Cardiac fibroblast (primary cell): ENCODE measurements at regions not wholly inside any gene's neighbourhood (a gene's known extent, or its start where the extent isn't known, plus 50 kb on each side); places are given as distances from the start of the nearest gene placed in this dataset.

Experiments
- DNase-seq, 2 donors: peaks; one replicate each; pipeline versions ENCODE4 v3.0.0 to v3.0.0-alpha.2; 2010; ENCODE audit warnings: low read depth in 2 of 2
- H3K4me3 ChIP-seq, 2 donors: replicated peaks in 1 of 2; 1 replicate in 1 of 2; 2 replicates in 1 of 2; pipeline ENCODE4 v1.5.1; 2011; ENCODE audit warnings: low read depth in 2 of 2, low read length in 2 of 2, mild to moderate bottlenecking in 2 of 2, moderate library complexity in 1 of 2
- TF ChIP-seq, protein P1 (sequence below): IDR thresholded peaks from one replicate; pipeline ENCODE4 v1.5.1; 2011; ENCODE audit warnings: low read depth, mild to moderate bottlenecking, low read length, inconsistent platforms

DNA sequence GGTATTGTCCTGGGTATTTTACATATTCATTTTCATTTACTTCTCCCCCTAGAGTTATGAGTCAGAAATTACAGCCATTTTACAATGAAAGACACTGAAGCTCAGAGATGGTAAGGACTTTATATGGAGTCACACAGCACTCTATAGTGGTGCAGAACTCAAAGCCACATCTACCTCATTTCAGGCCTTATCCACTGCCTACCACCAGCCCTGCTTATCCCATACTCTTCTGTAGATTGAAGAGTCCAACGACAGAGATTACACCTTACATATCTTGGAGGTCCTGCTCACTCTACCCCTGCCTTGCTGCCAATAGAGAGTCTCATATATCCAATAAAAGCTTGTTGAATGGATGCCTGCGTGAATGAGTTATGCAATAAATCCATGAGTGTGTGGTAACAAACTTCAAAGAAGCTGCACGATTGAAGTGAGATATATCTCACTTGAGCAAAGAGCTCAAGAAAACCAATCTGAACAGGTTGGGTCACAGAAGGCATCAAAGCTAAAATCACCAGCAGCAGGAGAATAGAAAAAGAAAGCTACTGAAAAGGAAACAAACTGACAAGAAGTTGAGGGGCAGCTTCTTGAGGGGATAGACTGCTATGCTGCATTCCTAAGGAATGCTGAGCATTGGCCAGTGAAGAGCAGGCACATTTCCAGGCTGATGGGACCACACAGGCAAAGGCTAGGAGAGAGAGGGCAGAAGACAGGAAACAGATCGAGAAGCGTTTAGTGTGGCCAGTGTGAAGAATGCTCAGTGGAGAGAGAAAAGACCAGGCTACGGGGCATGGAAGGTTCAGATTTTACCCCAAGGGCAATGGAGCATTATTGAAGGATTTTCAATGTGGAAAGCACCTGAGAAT, 585.6 kb downstream of the DHX35 start:
- H3K4me3 ChIP-seq: no peak overlapping the region
- DNase-seq: no peak
- TF ChIP-seq, protein P1, sequence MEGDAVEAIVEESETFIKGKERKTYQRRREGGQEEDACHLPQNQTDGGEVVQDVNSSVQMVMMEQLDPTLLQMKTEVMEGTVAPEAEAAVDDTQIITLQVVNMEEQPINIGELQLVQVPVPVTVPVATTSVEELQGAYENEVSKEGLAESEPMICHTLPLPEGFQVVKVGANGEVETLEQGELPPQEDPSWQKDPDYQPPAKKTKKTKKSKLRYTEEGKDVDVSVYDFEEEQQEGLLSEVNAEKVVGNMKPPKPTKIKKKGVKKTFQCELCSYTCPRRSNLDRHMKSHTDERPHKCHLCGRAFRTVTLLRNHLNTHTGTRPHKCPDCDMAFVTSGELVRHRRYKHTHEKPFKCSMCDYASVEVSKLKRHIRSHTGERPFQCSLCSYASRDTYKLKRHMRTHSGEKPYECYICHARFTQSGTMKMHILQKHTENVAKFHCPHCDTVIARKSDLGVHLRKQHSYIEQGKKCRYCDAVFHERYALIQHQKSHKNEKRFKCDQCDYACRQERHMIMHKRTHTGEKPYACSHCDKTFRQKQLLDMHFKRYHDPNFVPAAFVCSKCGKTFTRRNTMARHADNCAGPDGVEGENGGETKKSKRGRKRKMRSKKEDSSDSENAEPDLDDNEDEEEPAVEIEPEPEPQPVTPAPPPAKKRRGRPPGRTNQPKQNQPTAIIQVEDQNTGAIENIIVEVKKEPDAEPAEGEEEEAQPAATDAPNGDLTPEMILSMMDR: no peak

DNA sequence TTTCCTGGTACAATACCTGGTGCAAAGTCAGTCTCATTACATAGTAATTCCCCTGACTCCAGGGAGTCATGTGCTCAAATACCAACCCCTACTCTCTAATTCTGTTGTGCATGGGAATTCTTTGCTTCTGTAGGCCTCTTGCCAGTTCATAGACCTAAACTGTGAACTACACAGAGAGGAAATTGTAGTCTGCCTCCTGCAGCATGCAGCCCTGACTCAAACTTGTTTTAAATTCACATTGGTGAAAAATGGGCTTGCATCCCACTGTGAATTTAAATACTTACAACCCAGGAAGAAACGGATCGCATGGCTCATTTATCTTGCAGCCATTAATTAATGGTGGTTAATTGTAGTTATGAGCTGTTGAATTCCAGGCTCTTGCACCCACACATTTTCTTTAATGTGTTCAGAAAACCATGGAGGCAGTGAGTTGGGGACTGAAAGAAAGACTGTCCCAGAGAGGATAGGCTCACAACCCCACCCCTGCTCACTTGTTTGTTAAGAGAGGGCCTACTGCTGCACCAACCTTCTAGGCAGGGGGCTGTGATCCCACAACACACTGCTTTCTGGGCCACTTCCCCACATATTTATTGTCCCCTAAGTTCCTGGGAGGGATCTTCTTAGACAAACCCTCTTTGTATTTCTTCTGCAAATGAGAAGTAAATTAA, 579.1 kb downstream of the DHX35 start:
- H3K4me3 ChIP-seq: no peak overlapping the region
- TF ChIP-seq, protein P1: no peak
- no peak for DNase-seq

DNA sequence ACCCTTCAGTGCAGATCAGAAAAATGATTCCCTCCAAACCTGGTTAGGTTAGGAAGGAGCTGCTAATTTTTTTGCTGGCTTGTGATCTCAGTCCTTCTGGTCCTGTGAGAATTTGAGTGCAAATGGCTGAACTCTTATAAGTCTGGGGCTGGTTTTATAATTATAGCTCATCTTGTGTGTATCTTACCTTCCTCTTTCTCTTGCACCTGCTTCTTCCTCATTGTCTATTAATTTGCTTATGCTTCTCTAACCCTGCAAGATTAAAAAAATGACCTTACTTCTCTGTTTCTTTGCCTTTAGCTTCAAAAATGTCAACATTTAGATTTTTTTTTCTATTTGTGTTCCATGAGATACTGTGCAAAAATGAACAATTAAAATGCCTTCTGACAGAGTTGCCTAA, 576.2 kb downstream of the DHX35 start:
- TF ChIP-seq, protein P1: no peak
- DNase-seq: no peak
- H3K4me3 ChIP-seq: no peak overlapping the region

DNA sequence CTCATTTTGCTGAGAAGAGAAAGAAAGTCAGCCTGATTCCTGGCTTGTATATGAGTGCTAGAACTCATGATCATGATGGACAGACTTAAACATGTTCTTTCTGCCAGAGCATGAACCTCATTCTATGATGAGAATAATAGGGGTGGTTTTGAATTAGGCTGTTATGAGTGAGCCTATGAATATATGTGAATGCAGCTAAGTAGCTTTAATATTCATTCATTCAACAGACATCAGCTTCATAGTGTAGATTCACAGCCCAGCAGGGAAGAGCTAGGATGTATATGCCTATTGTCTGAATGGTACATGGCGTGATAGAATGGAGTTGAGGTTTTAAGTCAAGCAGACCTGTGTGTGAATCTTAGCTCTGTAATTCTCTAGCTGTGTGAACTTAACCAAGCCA, 573.2 kb downstream of the DHX35 start:
- no peak for DNase-seq

DNA sequence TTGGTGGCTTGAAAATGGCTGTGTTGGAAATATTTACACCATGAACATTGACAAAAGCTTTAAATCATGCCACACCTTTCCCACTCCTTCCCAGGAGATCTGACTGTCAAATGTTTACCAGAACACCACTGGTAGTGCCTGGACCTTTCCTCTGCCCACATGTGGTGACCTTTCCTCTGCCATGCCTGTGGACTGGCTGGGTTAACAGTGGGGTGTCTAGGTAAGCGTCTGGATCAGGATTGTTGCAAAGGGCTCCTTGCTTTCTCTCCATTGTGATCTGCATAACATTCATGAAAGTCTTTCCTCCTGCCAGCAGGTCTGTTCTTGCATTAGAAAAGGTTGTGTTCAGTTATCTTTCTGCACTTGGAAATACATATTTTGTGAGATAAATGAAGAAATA, 572.7 kb downstream of the DHX35 start:
- TF ChIP-seq, protein P1: no peak
- DNase-seq: no peak
- H3K4me3 ChIP-seq: no peak overlapping the region

More for the DNA sequence above, 573.2 kb downstream of the DHX35 start:
- H3K4me3 ChIP-seq: no peak overlapping the region
- TF ChIP-seq, protein P1: no peak

DNA sequence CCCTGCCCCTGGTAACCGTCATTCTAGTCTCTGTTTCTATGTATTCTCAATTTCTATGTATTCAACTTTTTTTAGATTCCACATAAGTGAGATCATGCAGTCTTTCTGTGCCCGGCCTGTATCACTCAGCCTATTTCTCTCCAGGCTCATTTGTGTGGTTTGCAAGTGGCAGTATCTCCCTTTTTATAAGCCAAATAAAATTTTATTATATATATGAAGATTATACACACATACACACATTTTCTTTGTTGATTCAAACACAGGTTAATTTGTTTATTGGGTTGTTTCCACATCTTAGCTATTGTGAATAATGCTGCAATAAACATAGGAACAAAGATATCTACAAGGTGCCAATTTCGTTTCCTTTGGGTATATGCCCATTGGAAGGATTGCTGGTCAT, 571.7 kb downstream of the DHX35 start:
- no peak for DNase-seq

More for the DNA sequence above, 571.7 kb downstream of the DHX35 start:
- TF ChIP-seq, protein P1: no peak
- no peak overlapping the region for H3K4me3 ChIP-seq
